HEK293T (cell line): ENCODE measurements at regions not wholly inside any gene's neighbourhood (a gene's known extent, or its start where the extent isn't known, plus 50 kb on each side); places are given as distances from the start of the nearest gene placed in this dataset.

Source experiments
- ARNT ChIP-seq: fragments of 450-650 bp; IDR thresholded peaks from 2 replicates; pipeline ENCODE4 v1.6.1; 2017; ENCODE audit warnings: mild to moderate bottlenecking
- BHLHE40 ChIP-seq: fragments of 450-650 bp; IDR thresholded peaks from 2 replicates; pipeline ENCODE4 v1.6.1; 2016; ENCODE audit warnings: mild to moderate bottlenecking, moderate library complexity, borderline replicate concordance
- ELF4 ChIP-seq: fragments of 450-650 bp; IDR thresholded peaks from 2 replicates; pipeline ENCODE4 v1.6.1; 2017; ENCODE audit warnings: antibody characterized with exemption
- FOXM1 ChIP-seq: fragments of 450-650 bp; IDR thresholded peaks from 2 replicates; pipeline ENCODE4 v1.6.1; 2017; ENCODE audit warnings: mild to moderate bottlenecking, borderline replicate concordance
- TARDBP ChIP-seq: fragments of 450-650 bp; IDR thresholded peaks from 2 replicates; pipeline ENCODE4 v1.6.1; 2016
- ZNF384 ChIP-seq: fragments of 450-650 bp; IDR thresholded peaks from 2 replicates; pipeline ENCODE4 v1.6.1; 2016

- no peak for TF ChIP-seq ELF4
- no peak for TF ChIP-seq BHLHE40
- TF ChIP-seq TARDBP = no peak
- TF ChIP-seq ARNT = no peak
- no peak for TF ChIP-seq FOXM1
- TF ChIP-seq ZNF384 = no peak
Observed at GRCh38 chr6:166757232-166758135, 130.4 kb upstream of the RPS6KA2 start.
